SK-N-SH treated with all-trans-retinoic acid at 6 μM for 48 hours (cell line): ENCODE measurements at regions not wholly inside any gene's neighbourhood (a gene's known extent, or its start where the extent isn't known, plus 50 kb on each side); places are given as distances from the start of the nearest gene placed in this dataset.

Experiments
- ATAC-seq: fragments of 200-7000 bp; cut with Tn5 transposase; 3 replicates; pipeline ENCODE4 v1.9.1; 2020; ENCODE audit warnings: mild to moderate bottlenecking, moderate library complexity
- ARNTL ChIP-seq: fragments of 450-650 bp; formaldehyde crosslinking; IDR thresholded peaks from 2 replicates; pipeline ENCODE4 v1.5.0; 2020; ENCODE audit warnings: low read depth, mild to moderate bottlenecking, moderate library complexity, borderline replicate concordance
- BACH2 ChIP-seq: fragments of 250-450 bp; sonication (Bioruptor Pico); IDR thresholded peaks from 2 replicates; pipeline ENCODE4 v1.9.0; 2021; ENCODE audit warnings: mild to moderate bottlenecking, borderline replicate concordance
- CREB5 ChIP-seq: fragments of 250-450 bp; sonication (Bioruptor Pico); IDR thresholded peaks from 2 replicates; pipeline ENCODE4 v1.5.1; 2020; ENCODE audit warnings: low read depth, mild to moderate bottlenecking, moderate library complexity
- CSDC2 ChIP-seq: fragments of 250-450 bp; sonication (Bioruptor Pico); IDR thresholded peaks from 2 replicates; pipeline ENCODE4 v1.5.0; 2020; ENCODE audit warnings: mild to moderate bottlenecking, moderate library complexity
- CSRNP3 ChIP-seq: fragments of 250-450 bp; sonication (Bioruptor Pico); IDR thresholded peaks from 2 replicates; pipeline ENCODE4 v1.5.1; 2021; ENCODE audit warnings: mild to moderate bottlenecking, moderate library complexity
- ESRRG ChIP-seq: fragments of 250-450 bp; sonication (Bioruptor Pico); IDR thresholded peaks from 2 replicates; pipeline ENCODE4 v1.6.1; 2021; ENCODE audit warnings: mild to moderate bottlenecking
- GLIS3 ChIP-seq: fragments of 250-450 bp; sonication (Bioruptor Pico); IDR thresholded peaks from 2 replicates; pipeline ENCODE4 v1.5.0; 2020; ENCODE audit warnings: mild to moderate bottlenecking, moderate library complexity
- ISL1 ChIP-seq: fragments of 250-450 bp; sonication (Bioruptor Pico); IDR thresholded peaks from 2 replicates; pipeline ENCODE4 v2.1.2; 2022; ENCODE audit warnings: mild to moderate bottlenecking, moderate library complexity
- OSR1 ChIP-seq: fragments of 250-450 bp; sonication (Bioruptor Pico); IDR thresholded peaks from 2 replicates; pipeline ENCODE4 v1.8.0; 2022; ENCODE audit warnings: moderate library complexity, mild to moderate bottlenecking, inconsistent platforms
- PATZ1 ChIP-seq: fragments of 250-450 bp; sonication (Bioruptor Pico); IDR thresholded peaks from 2 replicates; pipeline ENCODE4 v1.8.0; 2020; ENCODE audit warnings: mild to moderate bottlenecking, moderate library complexity, borderline replicate concordance
- POU6F1 ChIP-seq: fragments of 250-450 bp; sonication (Bioruptor Pico); IDR thresholded peaks from 2 replicates; pipeline ENCODE4 v1.8.0; 2021; ENCODE audit warnings: low read depth, mild to moderate bottlenecking, moderate library complexity, borderline replicate concordance
- PPARA ChIP-seq: fragments of 250-450 bp; sonication (Bioruptor Pico); IDR thresholded peaks from 2 replicates; pipeline ENCODE4 v1.5.0; 2020; ENCODE audit warnings: mild to moderate bottlenecking, borderline replicate concordance
- RARB ChIP-seq: fragments of 250-450 bp; sonication (Bioruptor Pico); IDR thresholded peaks from 2 replicates; pipeline ENCODE4 v1.8.0; 2021; ENCODE audit warnings: mild to moderate bottlenecking, moderate library complexity
- SNAI2 ChIP-seq: fragments of 250-450 bp; sonication (Bioruptor Pico); IDR thresholded peaks from 2 replicates; pipeline ENCODE4 v1.5.0; 2020; ENCODE audit warnings: mild to moderate bottlenecking, moderate library complexity
- TCF4 ChIP-seq: fragments of 250-450 bp; sonication (Bioruptor Pico); IDR thresholded peaks from 2 replicates; pipeline ENCODE4 v1.8.0; 2021; ENCODE audit warnings: mild to moderate bottlenecking, moderate library complexity, borderline replicate concordance
- TOX ChIP-seq: fragments of 250-450 bp; sonication (Bioruptor Pico); IDR thresholded peaks from 2 replicates; pipeline ENCODE4 v1.8.0; 2021; ENCODE audit warnings: mild to moderate bottlenecking, moderate library complexity, borderline replicate concordance
- TSHZ2 ChIP-seq: fragments of 250-450 bp; sonication (Bioruptor Pico); IDR thresholded peaks from 2 replicates; pipeline ENCODE4 v1.5.0; 2020; ENCODE audit warnings: mild to moderate bottlenecking, moderate library complexity
- ZC3H10 ChIP-seq: fragments of 250-450 bp; sonication (Bioruptor Pico); IDR thresholded peaks from 2 replicates; pipeline ENCODE4 v1.5.1; 2021; ENCODE audit warnings: mild to moderate bottlenecking, moderate library complexity
- ZFP3 ChIP-seq: fragments of 250-450 bp; sonication (Bioruptor Pico); IDR thresholded peaks from 2 replicates; pipeline ENCODE4 v1.5.0; 2020; ENCODE audit warnings: mild to moderate bottlenecking, moderate library complexity
- ZFP30 ChIP-seq: fragments of 450-650 bp; formaldehyde crosslinking; IDR thresholded peaks from 2 replicates; pipeline ENCODE4 v1.5.0; 2022; ENCODE audit warnings: mild to moderate bottlenecking, moderate library complexity
- ZNF565 ChIP-seq: fragments of 450-650 bp; formaldehyde crosslinking; conservative IDR thresholded peaks from 2 replicates; pipeline ENCODE4 v1.5.0; 2020; ENCODE audit warnings: low read depth, mild to moderate bottlenecking, moderate library complexity
- ZNF70 ChIP-seq: fragments of 450-650 bp; formaldehyde crosslinking; IDR thresholded peaks from 2 replicates; pipeline ENCODE4 v1.5.0; 2020; ENCODE audit warnings: mild to moderate bottlenecking, moderate library complexity
- ZNF8 ChIP-seq: fragments of 450-650 bp; formaldehyde crosslinking; IDR thresholded peaks from 2 replicates; pipeline ENCODE4 v1.5.0; 2020; ENCODE audit warnings: mild to moderate bottlenecking, moderate library complexity

GRCh38 chr10:91745090-91745831 is 53.0 kb upstream of the TNKS2 start:
- ATAC-seq = no peak
- TF ChIP-seq ZC3H10 (CRISPR knock-in tag) (no peak), ZNF565 (CRISPR knock-in tag) (no peak), ZNF8 (no peak), OSR1 (CRISPR knock-in tag) (no peak), PATZ1 (no peak), ISL1 (CRISPR knock-in tag) (no peak), TOX (CRISPR knock-in tag) (no peak), ESRRG (no peak), GLIS3 (no peak), TSHZ2 (CRISPR knock-in tag) (no peak), CSDC2 (CRISPR knock-in tag) (no peak), SNAI2 (CRISPR knock-in tag) (no peak), BACH2 (CRISPR knock-in tag) (no peak), CREB5 (CRISPR knock-in tag) (no peak), ZNF70 (CRISPR knock-in tag) (no peak), TCF4 (no peak), ZFP30 (CRISPR knock-in tag) (no peak), CSRNP3 (no peak), ZFP3 (CRISPR knock-in tag) (no peak)

- ATAC-seq = no peak
- TF ChIP-seq OSR1 (CRISPR knock-in tag) (no peak), ZFP30 (CRISPR knock-in tag) (no peak), ZNF70 (CRISPR knock-in tag) (no peak), ZNF565 (CRISPR knock-in tag) (no peak), PATZ1 (no peak), RARB (CRISPR knock-in tag) (no peak), ZC3H10 (CRISPR knock-in tag) (no peak), GLIS3 (no peak), TOX (CRISPR knock-in tag) (no peak), CSDC2 (CRISPR knock-in tag) (no peak), ARNTL (CRISPR knock-in tag) (no peak), ZFP3 (CRISPR knock-in tag) (no peak), ISL1 (CRISPR knock-in tag) (no peak)
These were observed 54.8 kb upstream of the TNKS2 start for GRCh38 chr10:91743465-91743864.

GRCh38 chr10:91742229-91742628 is 56.0 kb upstream of the TNKS2 start:
- TF ChIP-seq CSRNP3 (no peak), BACH2 (CRISPR knock-in tag) (no peak), ZNF565 (CRISPR knock-in tag) (no peak), ZC3H10 (CRISPR knock-in tag) (no peak), ZNF8 (no peak), ISL1 (CRISPR knock-in tag) (no peak), TOX (CRISPR knock-in tag) (no peak), ZFP30 (CRISPR knock-in tag) (no peak), POU6F1 (CRISPR knock-in tag) (no peak), ZNF70 (CRISPR knock-in tag) (no peak), CSDC2 (CRISPR knock-in tag) (no peak), PPARA (no peak), GLIS3 (no peak), ZFP3 (CRISPR knock-in tag) (no peak), RARB (CRISPR knock-in tag) (no peak)
- no peak for ATAC-seq
